ENCODE measurements at regions not wholly inside any gene's neighbourhood (a gene's known extent, or its start where the extent isn't known, plus 50 kb on each side); places are given as distances from the start of the nearest gene placed in this dataset.

DNA sequence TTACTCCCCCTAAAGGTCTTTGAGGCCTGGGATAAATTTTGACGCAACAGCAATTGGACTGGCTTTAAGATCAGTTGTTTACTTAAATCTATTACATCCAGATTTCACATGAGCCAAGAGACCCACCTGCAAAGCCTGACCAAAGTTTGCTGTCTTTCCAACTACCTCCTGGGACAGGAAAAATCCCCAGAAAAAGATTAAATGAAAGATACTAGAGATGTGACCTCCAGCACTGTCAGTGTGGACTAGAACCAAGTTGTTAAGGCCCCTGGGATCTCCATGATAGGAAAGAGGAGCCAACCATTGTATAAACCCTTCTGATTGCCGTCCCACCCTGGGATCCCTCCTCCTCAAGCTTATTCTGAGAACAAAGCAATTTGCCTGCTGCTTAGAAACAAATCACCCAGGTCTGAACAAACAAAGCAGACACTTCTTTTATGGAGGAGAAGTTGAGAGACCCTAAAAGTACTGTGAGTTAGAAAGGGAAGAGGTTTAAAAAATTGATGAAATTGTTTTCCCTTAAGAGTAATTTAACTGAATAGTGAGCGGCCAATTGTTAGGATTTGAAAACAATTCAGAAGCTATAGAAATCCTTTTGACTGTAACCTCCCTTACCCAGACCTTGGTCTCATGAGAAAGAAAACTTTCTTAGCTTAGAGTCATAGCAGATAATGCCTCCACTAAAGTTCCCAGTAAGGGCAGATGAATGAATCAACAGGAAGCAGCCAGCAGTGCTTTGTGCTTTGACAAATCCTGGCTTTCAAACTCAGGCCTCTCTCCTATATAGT lies 255.2 kb downstream of the TMEM167A start:
- no peak for DNase-seq (ENCODE audit: low spot score in 2 of 2)
- Histone ChIP-seq H3K27ac (peak overlapping the region in 1 of 2 donors; percentile 11), H3K27me3 (no peaks in the 10 kb centered on the region), H3K4me3 (no peak overlapping the region), H3K4me1 (no peaks in the 10 kb centered on the region), H3K9me3 (no peaks in the 10 kb centered on the region), H3K36me3 (no peaks in the 10 kb centered on the region)
- TF ChIP-seq, protein P1, sequence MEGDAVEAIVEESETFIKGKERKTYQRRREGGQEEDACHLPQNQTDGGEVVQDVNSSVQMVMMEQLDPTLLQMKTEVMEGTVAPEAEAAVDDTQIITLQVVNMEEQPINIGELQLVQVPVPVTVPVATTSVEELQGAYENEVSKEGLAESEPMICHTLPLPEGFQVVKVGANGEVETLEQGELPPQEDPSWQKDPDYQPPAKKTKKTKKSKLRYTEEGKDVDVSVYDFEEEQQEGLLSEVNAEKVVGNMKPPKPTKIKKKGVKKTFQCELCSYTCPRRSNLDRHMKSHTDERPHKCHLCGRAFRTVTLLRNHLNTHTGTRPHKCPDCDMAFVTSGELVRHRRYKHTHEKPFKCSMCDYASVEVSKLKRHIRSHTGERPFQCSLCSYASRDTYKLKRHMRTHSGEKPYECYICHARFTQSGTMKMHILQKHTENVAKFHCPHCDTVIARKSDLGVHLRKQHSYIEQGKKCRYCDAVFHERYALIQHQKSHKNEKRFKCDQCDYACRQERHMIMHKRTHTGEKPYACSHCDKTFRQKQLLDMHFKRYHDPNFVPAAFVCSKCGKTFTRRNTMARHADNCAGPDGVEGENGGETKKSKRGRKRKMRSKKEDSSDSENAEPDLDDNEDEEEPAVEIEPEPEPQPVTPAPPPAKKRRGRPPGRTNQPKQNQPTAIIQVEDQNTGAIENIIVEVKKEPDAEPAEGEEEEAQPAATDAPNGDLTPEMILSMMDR (IDR thresholded peaks at IDR 0.05): no peak
- no peak for TF ChIP-seq POLR2A (IDR thresholded peaks at IDR 0.05)
- TF ChIP-seq POLR2AphosphoS5 (IDR thresholded peaks at IDR 0.05): no peak
- intact Hi-C loops (cut with DNase I; ENCODE audit: low total_unique reads): no loop called here

DNA sequence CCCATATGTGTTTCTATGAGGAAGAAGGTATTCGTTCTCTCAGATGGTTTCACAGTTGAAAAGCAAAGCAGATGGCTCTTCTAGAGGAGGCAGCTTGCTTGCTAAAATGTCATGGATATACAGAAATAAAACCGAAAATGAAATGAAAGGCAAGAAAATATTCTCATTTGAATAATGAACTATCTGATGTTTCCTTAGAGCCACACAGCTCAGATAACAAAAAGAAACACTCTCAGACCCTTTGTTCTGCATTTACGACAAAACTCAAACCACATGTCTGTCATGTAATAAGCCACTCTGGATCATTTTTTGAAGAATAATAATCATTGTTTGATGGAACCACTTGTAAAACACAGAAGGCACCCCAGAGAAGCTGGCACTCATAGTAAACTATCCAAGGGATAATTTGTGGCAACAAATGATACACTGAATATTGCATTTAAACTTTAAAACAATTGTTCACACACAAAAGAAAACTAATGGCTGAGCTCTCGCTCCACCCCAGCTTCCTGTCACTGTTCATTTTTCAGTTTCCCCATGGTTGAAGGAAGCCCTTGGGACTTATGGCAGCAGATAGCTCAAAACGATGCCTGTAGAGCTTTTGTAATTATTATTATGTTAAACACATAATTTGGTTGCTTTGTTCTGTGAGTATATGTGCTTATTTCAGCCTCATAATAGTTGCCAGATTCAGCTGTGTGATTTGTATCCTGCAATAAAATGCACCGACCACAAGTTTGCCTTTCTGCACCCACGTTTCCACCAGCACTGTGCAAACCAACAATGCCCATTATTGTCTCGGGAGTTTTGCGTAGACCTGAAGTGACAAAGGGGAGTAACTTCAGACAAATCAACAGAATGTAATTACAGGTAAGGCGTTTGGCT lies 256.0 kb downstream of the TMEM167A start:
- Histone ChIP-seq H3K4me3 (no peak overlapping the region), H3K4me1 (no peaks in the 10 kb centered on the region), H3K27me3 (no peaks in the 10 kb centered on the region), H3K9me3 (no peaks in the 10 kb centered on the region), H3K27ac (peak overlapping the region in 1 of 2 donors; percentile 11), H3K36me3 (no peaks in the 10 kb centered on the region)
- no peak for TF ChIP-seq POLR2AphosphoS5 (IDR thresholded peaks at IDR 0.05)
- DNase-seq (ENCODE audit: low spot score in 2 of 2): no peak
- intact Hi-C loops (cut with DNase I; ENCODE audit: low total_unique reads): no loop called here

DNA sequence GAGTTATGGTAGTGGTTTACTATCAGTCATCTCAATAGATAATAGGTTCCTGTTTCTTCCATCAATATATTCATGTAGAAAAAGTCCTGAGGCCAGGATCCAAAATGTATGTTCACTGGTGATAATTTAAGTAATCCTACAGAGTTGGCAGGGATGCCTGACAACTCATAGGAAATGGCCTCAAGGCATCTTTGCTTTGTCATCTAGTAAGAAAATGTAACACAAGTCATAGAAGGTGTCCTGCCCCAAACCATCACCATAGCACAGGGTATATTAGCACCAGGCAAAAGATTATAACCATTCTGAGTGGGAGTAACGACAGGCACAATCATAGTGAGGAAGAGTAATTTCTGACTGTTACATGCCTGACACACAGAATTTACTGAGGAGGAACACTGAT lies 257.0 kb downstream of the TMEM167A start:
- Histone ChIP-seq H3K9me3 (no peaks in the 10 kb centered on the region), H3K4me3 (no peak overlapping the region), H3K4me1 (no peaks in the 10 kb centered on the region), H3K27ac (no peak overlapping the region), H3K27me3 (no peaks in the 10 kb centered on the region), H3K36me3 (no peaks in the 10 kb centered on the region)
- no peak for DNase-seq (ENCODE audit: low spot score in 2 of 2)
- TF ChIP-seq POLR2AphosphoS5 (IDR thresholded peaks at IDR 0.05): no peak
- TF ChIP-seq, protein P1 (IDR thresholded peaks at IDR 0.05): no peak
- TF ChIP-seq POLR2A (IDR thresholded peaks at IDR 0.05): no peak
- intact Hi-C loops (cut with DNase I; ENCODE audit: low total_unique reads): no loop called here

DNA sequence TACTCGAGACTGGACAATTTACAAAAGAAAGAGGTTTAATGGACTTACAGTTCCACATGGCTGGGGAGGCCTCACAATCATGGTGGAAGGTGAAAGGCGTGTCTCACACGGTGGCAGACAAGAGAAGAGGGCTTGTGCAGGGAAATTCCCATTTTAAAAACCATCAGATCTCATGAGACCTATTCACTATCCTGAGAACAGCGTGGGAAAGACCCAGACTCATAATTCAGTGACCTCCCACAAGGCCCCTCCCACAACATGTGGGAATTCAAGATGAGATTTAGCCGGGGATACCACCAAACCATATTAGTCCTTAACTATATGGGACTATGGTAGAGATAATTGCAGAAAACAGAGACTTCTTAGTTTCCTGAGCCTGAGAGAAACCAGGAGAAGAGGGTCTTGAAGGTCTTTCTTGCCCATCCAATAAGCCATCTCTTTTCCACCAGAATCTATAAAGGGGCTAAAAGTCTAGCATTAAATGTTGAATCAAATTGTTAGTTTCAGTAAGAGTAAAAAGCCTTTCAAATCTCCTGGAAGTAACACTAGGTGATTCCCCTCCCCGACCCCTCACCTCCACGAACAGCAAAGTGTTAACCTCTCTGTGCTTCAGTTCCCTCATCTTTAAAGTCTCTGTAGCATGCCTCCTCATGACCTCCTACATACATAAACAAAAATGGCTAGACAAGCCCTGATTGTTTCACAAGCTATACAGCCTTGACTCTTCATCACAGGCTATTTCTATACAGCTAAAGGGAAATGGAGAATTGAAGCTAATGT lies 259.1 kb downstream of the TMEM167A start:
- no peaks in the 10 kb centered on the region for H3K36me3 ChIP-seq
- H3K27me3 ChIP-seq: no peaks in the 10 kb centered on the region
- no peak for DNase-seq (ENCODE audit: low spot score in 2 of 2)
- H3K27ac ChIP-seq: no peak overlapping the region
- TF ChIP-seq POLR2AphosphoS5 (IDR thresholded peaks at IDR 0.05) (no peak), POLR2A (IDR thresholded peaks at IDR 0.05) (no peak)
- TF ChIP-seq, protein P1 (IDR thresholded peaks at IDR 0.05): no peak
- no peak overlapping the region for H3K4me3 ChIP-seq
- no peaks in the 10 kb centered on the region for H3K4me1 ChIP-seq
- no peaks in the 10 kb centered on the region for H3K9me3 ChIP-seq
- intact Hi-C loops (cut with DNase I; ENCODE audit: low total_unique reads): no loop called here

DNA sequence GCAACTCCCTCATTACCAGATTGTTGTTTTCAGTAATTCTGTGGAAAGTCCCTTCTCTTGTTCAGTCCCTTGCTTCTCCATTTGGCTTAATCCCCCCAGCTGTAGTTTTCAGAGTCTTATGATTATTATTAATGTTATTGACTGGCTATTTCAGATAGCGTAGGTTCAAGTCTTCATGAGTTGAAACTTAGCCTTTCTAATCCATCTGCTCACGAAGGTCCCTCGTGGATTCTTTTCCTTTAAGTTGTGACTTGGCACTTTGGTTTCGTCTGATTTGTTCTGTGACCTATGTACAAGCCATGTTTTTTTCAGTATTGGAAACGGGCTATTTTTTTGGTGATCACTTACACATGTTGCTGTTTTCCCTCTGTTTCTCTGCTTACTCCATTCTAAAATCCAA lies 260.3 kb downstream of the TMEM167A start:
- no peak for DNase-seq (ENCODE audit: low spot score in 2 of 2)
- Histone ChIP-seq H3K9me3 (no peaks in the 10 kb centered on the region), H3K4me3 (no peak overlapping the region), H3K4me1 (no peaks in the 10 kb centered on the region), H3K27me3 (no peaks in the 10 kb centered on the region), H3K36me3 (no peaks in the 10 kb centered on the region), H3K27ac (no peak overlapping the region)
- TF ChIP-seq POLR2A (IDR thresholded peaks at IDR 0.05): no peak
- TF ChIP-seq, protein P1 (IDR thresholded peaks at IDR 0.05): no peak
- no peak for TF ChIP-seq POLR2AphosphoS5 (IDR thresholded peaks at IDR 0.05)
- intact Hi-C loops (cut with DNase I; ENCODE audit: low total_unique reads): no loop called here
